ENCODE measurements at regions not wholly inside any gene's neighbourhood (a gene's known extent, or its start where the extent isn't known, plus 50 kb on each side); places are given as distances from the start of the nearest gene placed in this dataset.
A peak's percentile ranks its signal among the peaks of the same experiment; 100 is the strongest.

- peak; percentile 15 for DNase-seq (ENCODE audit: low read depth)
Measured at GRCh38 chrY:13127476-13127875, 222.8 kb downstream of the DDX3Y start.

DNA sequence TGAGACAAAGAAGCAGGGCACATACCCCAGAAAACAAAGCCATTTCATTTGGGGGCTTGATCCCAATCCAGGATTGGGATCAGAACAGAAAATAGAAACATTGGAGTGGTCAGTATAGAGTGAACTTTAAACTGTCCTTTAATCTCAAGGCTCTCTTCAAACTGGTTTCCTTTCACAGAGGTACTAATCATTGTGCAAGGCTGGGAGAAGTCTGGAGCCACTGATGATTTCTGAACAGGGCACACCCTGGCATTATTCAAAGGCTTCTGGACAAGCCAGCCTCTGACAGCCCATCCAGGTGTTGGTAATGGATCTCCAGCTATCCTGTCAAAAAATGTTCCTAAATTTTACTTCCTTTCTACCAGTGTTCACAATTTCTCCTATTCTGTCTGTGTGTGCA lies 244.5 kb downstream of the DDX3Y start:
- peak overlapping the region; percentile 47 for H3K4me3 ChIP-seq (ENCODE audit: low read depth, low read length)
- no peak for TF ChIP-seq CTCF (IDR thresholded peaks at IDR 0.05; ENCODE audit: low read depth, low read length, missing control alignments)
- no peak for DNase-seq (ENCODE audit: low read depth)

More at GRCh38 chrY:13127476-13127875, 222.8 kb downstream of the DDX3Y start:
- H3K4me3 ChIP-seq (ENCODE audit: low read depth, low read length) = no peak overlapping the region
- TF ChIP-seq CTCF (IDR thresholded peaks at IDR 0.05; ENCODE audit: low read depth, low read length, missing control alignments) = no peak

- no peak for TF ChIP-seq CTCF (IDR thresholded peaks at IDR 0.05; ENCODE audit: low read depth, low read length, missing control alignments)
- no peak for DNase-seq (ENCODE audit: low read depth)
- no peak overlapping the region for H3K4me3 ChIP-seq (ENCODE audit: low read depth, low read length)
Measured at GRCh38 chrY:13167698-13168097, 263.0 kb downstream of the DDX3Y start.

- no peak overlapping the region for H3K4me3 ChIP-seq (ENCODE audit: low read depth, low read length)
- peak; percentile 2 for DNase-seq (ENCODE audit: low read depth)
- TF ChIP-seq CTCF (IDR thresholded peaks at IDR 0.05; ENCODE audit: low read depth, low read length, missing control alignments) = no peak
Measured at GRCh38 chrY:13168257-13168656, 263.6 kb downstream of the DDX3Y start.

Data from GM12864 (cell line).